Hematopoietic multipotent progenitor cell treated with erythropoietin and hydrocortisone succinate and interleukin-3 and kit ligand, for 15 days (in vitro differentiated cells): ENCODE measurements at regions not wholly inside any gene's neighbourhood (a gene's known extent, or its start where the extent isn't known, plus 50 kb on each side); places are given as distances from the start of the nearest gene placed in this dataset.

Source experiments
- DNase-seq: peaks from one replicate; pipeline ENCODE4 v3.0.0-alpha.2; 2015; ENCODE audit warnings: low spot score

DNA sequence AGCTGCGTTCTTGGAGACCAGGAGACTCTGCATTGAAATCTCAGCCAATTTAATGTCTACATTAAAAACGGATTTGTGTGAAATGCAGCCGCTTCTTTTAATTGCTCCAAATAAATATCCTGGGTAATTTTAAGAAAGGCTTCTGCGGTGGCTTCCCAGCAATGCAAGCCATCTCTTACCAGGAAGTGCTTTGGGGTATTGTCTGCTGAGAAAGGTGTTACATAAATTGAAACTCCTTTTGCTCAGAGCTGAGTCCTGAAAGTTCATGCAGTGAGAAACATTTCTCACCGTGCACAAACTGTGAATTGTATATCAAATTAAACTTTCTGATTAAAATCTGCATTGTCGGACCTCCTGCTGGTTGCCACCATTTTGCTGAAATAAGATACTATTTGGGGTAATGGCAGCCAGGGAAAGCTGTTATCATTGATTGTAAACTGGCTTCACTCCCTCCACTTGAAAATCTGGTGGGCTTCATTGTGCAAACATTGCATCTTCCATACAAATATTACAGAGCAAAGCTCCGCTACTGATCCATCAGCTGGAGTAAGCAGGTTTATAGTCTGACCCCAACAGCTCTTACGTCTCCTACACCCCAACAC is 59.5 kb downstream of the ZIC5 start:
- no peak for DNase-seq

DNA sequence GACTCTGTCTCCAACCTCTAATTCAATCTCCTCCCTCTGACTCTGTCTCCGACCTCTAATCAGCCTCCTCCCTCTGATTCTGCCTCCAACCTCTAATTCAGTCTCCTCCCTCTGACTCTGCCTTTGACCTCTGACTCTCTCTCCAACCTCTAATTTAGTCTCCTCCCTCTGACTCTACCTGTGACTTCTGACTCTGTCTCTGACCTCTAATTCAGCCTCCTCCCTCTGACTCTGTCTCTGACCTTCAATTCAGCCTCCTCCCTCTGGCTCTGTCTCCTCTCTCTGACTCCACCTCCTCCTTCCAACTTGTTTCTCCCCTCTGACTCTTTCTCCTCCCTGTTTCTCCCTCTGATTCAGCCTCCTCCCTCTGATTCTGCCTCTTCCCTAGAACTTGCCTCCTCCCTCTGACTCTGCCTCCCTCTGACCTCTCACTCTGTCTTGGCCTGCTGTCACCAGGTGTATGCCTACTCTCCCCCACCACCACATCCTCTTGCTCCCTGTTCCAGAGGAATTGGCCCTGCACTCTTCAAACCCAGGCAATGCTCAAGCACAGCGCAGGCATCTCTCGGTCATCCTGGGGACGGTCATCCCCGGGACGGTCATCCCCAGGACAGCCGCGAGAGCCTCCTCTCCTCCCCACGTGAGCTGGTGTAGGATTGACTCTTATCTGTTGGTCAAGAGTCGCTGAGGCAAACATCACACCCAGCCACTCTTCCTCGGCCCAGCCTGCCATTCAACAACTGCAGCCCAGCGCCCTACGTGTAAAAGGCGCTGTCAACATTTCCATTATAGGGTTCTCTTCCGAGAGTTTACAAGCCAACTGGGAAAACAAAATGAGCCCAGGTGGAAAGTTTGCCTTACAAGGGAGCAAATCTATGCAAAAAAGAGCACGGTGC is 60.2 kb downstream of the ZIC5 start:
- DNase-seq, result no peak

DNA sequence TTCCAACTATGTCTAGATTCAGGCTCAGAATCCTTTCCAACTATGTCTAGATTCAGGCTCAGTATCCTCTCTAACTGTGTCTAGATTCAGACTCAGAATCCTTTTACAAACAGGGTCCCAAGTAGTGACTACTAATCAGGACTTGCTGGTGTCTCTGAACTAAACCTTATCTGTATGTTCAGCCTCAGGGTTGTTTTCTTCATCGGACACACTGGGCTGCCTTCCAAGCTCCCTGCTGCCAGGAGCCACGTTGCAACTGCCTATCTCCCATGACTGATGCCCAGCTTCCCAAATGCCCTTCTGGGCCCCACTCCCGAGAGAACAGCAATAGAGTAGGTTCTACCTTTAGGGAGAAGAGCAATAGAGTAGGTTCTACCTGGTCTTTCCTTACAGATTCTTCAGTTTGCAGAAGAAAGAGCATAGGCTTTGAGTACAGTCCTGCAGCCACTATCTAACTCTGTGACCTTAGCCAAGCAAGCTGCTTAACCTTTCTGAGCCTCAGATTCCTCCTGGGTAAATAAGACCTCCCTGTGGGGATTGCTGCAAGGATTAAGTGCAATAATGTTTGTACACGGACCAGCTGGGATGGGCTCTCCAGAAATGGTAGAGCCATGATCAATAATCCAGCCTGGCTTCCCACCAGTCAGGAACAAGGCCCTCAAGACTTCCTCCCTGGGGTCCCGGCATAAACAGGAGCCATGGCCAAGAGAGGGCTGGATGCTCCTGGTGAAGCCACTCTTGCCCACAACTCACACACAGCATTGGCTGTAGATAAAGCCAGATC is 61.5 kb downstream of the ZIC5 start:
- no peak for DNase-seq

DNA sequence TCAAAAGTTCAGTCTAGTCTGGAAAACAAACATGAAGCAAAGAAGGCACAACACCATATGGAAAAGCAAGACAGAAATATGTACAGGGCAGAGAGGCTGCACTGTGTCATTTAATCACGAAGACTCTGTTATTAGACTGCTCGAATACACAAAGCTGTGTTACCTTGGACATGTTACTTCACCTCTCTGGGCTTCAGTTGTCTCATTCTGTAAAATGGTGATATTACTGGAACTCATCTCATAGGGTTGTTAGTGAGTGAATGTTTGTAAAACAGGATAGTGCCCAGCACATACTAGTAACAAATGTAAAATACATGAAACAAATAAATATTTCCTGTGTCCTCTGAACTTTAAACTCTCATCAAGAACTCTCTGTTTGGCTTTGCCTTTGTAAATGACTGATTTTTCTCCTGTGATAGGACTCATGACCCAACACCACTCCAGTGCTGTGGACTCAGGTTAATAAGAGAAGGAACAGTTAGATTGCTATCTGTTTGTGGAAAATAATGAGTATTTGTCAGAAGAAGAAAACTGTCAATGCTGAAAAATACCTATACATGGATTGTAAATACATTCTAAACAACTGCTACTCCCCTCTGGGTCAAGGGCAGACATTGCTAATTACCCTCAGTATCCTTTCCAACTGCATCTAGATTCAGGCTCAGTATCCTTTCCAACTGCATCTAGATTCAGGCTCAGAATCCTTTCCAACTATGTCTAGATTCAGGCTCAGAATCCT is 62.3 kb downstream of the ZIC5 start:
- DNase-seq, result no peak

DNA sequence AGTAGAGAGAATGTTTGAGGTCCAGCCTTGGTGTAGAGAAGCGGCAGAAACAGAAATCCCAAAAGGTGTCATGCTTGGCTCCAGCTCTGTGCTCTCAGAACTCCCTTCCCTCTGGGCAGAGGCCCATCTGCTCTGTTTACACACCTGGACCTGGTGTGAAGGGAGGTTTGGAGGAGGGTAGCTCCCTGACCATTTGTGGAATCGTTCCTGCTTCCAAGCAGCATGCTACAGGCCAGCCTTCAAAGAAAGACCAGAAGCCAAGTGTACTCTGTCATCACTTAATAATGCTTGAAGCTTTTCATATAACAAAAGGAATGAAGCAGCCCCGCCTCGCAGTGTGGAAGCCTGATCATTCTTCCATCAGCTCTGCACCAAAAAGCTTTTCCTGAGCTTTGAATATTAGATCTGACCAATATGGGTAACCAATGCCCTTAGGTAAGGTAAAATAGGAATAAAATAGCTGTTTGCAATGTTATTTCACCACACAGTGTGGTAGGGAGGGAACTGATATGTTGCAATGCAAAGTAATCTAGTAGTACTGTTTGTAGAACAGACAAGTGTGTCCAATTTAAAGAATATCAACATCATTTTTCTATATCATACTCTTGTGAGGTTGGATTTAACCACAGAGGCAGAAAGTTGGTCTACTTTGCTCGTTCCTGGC is 63.3 kb downstream of the ZIC5 start:
- no peak for DNase-seq

DNA sequence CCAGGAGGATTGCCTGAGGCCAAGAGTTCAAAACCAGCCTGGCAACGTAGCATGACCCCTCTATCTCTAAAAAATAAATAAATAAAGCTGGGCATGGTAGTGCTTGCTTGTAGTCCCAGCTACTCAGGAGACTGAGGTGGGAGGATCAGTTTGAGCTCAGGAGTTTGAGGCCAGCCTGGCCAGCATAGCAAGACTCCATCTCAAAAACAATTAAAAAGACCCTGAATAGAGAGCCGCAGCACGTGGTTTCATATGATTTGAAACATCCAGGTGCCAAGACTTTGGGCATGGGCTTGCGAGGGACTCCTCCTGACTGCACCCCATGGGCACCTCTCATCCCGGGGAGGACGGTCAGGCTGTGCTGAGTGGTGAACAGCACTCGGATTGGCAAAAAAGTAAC is 63.9 kb downstream of the ZIC5 start:
- DNase-seq, result no peak

DNA sequence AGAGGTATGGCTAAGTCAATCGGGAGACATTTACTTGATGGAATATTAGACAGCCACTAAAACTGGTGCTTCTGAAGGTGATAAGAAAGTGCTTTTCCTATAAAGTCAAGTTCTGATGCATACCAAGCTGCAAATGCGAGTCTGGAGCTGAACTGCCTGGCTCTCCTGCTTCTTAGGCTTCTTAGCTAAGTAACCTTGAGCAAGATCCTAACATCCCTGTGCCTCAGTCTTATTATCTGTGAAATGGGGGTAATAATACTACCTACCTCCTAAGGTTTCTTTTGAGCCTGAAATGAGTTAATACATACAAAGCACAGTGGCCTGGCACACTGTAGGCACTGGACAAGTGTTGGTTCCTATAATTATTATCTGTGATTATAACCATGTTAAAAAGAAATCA is 64.5 kb downstream of the ZIC5 start:
- DNase-seq, result no peak

DNA sequence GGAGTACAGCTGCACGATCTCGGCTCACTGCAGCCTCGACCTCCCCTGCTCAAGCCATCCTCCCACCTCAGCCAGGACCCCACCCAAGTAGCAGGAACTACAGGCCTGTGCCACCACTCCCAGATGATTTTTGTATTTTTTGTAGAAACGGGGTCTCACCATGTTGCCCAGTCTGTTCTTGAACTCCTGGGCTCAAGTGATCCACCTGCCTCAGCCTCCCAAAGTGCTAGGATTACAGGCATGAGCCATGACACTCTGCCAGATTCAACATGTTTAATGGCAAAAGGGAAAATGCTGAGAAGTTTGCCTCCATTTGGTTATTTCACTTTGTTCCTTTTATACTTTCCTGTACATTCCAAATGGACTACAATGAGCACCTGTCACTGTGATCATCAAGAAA is 65.8 kb downstream of the ZIC5 start:
- no peak for DNase-seq

DNA sequence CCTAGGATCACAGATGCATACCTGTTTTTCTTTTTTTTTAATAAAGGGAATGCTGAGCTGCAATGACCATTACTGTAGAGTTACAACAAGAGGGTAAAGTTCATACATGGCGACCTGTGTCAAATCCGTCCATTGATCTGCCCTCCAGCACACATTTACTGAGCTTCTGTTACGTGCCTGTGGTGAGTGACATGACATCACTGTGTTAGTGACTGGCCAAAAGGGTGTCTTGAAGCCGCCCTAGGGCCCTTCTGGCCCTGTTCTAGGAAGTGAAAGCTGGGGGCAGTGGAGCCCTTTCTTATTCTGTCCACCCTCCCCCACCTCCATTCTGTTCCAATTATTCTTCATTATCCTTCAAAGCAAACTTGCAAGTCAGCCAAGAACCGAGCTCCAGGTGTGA is 66.3 kb downstream of the ZIC5 start:
- DNase-seq, result no peak

DNA sequence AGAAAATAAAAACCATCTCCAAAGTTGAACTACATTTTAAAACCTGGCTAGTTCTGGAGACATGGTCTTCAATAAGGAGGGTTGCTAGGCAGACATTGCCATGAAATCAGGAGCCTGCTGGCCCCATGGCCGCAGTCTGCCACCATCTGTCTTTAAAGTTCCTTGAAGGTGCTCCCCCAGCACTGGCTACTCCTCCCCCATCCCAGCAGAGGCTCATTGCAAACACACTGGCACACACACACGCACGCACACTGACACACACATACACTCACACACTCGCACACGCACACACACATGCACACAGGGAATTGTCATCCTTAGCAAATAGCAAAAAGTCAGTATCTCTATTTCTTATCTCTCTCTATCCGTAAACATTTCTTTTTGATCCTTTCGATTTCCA is 68.4 kb downstream of the ZIC5 start:
- no peak for DNase-seq

DNA sequence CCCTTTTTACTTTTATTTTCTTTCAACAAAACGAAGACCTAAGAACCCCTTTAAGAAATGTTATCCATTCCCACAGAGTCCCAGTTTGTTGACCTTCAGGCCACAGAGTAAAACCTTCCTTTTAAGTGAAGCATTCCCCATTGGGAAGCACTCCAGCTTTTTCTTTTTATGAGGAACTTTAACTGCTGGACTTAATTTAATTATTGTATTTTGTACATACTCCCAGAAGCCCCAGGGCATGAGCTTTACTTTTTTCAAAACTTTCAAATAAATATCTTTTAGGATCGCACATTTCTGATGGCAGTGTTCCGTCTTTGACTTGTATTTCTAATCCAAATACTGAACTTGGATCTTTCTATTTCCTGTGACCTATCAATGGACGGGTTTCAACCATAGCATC is 68.9 kb downstream of the ZIC5 start:
- no peak for DNase-seq

DNA sequence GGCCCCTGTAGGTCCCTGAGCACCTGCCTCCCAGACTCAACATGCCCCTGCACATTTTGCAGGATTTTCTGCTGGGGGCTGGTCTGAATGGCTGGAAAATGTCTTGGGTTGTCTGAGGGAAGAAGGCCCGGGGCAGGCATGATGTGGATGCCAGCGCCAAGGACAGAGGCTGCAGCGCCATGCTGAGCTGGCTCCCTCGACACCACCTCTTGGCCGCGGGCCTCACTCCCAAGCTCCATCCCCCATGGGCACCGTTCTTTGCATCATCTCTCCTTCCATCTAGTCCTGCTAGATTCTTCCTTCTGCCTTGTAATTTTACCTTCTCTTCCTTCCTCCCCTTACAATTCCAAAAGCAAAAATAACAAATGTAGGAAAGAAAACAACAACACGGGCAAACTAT is 70.6 kb downstream of the ZIC5 start:
- DNase-seq, result no peak

DNA sequence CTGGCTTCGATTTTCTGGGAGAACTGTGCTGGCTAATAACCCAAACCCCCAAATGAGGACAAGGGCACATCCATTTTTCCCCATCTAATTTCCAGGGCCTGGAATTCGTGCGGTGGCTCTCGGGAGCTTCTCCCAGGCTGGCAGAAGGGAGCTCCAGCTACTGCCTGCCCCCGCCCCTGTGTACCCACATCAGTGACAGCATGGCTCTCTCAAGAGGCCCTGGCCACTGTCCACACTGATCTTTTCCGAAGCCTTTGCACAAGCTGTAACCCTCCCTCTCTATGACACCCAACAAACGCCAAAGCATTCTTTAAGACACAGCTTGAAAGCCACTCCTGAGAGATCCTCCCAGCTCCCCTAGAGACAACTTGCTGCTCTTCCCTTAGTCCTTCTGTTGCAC is 73.1 kb downstream of the ZIC5 start:
- no peak for DNase-seq

DNA sequence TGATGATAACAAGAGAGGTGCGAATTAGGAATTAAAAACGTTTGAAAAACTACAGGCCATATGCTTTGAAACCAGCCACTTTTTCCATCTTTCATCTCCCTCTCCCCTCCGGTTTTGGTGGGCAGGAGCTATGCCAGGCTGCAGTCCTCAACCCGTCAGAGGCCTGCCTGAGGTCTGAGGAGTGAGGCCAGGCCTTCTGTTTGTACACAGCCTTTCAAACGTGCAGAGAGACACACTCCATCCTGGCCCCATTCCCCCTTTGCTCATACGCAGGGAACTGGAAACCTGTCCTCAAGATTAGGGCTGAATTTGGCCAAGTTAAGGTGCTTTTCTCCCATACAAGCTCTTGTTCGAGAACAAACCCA is 74.5 kb downstream of the ZIC5 start:
- no peak for DNase-seq

DNA sequence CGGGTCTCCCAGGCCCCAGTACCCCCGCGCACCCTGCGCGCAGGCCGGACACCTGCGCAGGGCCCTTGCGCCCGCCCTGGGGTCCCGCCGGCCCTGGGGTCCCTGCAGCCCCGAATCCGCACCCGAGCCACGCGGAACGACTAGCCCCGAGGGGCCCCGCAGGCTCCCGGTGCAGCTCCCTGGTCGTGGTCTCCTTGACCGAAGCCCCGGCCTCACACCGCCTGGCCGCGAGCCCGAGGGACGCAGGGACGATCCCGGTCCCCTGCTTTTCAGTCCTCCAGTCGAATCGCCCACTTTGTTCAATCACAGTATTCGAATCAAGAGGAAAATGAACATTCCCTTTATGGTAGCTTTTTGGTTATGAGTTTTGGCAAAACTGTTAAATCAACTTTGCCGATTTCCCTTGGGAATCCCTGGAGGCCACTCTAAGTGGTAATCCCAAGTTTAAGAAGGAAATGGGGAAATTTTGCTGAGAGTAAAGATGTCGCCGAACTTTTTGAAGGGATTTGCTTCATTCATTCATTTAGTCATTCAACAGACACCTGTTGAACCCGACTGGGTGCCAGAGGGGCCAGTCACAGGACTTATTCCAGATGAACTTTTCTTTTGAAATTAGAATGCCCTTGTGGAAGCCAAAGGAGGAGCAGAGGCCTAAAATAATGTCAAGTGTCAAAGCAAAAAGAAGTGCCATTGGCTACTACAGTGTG is 75.0 kb downstream of the ZIC5 start:
- DNase-seq, result no peak

DNA sequence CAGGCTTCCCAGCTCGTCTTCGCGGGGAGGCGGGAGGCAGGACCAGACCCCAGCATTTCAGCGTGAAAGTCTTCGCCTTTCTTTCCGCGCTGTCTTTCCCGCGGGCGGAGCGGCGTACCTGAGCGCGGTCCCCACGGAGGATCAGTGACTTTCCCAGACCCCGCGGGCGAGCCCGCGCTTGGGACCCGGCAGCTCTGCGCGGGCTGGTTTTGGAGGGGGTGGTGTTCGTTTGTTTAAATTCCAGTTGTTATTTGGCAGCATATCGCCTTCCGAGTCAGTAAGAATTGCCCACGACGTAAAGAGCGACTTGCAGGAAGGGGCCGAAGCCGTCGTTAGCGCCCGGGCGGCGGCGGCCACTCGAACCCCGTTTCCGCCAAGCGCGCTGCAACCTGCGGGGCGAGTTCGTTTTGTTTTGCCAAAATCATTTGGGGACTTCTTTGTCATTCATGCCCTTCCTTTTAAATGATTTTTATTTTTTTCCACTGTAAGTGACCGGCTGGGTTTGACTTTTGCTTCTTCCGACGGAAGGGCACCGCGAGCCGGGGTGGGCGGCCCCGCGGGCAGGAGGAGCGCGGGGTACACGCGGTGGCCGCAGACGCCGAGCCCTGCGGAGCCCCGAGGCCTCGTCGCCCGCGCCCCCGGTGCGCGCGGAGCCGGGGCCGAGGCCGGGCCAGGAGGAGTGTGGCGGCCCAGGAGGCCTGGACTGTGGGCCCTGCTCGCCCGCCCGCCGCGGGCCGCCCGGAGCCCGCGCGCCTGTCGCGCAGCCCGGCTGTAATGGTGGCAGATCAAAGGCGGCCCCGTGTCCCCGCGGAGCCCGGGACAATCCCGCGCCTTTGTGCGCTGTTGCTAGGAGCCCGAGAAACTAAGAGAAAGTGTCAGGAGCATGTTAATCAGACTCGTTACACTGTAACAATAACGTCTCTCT is 75.9 kb downstream of the ZIC5 start:
- DNase-seq, result no peak

DNA sequence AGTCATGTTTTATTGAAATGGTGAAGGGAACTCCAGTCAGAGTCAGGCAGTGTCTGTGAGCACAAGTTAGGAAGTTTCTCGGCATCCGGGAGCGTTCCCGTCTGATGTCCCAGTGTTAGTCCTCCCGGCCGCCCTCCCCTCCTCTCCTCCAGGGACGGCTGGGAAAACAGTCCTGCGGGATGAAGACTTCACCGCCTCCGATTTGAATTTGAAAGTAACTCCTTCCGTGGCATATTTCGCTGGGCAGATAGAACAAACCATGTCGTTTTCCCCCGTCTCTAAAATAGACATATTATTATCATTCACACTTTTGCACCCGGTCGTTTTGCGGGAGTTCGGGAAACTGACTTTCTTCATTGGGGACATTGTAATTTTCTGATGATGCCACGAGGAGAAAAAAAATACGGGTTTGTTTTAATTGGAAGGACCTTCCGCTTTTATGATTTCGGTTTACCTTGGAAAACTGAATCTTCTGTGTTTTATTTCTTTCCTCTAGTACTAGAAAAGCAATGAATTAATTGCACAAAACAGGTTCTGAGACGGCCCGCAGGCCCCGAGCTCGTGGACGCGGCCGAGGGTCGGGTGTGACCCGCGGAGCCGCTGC is 76.6 kb downstream of the ZIC5 start:
- no peak for DNase-seq

DNA sequence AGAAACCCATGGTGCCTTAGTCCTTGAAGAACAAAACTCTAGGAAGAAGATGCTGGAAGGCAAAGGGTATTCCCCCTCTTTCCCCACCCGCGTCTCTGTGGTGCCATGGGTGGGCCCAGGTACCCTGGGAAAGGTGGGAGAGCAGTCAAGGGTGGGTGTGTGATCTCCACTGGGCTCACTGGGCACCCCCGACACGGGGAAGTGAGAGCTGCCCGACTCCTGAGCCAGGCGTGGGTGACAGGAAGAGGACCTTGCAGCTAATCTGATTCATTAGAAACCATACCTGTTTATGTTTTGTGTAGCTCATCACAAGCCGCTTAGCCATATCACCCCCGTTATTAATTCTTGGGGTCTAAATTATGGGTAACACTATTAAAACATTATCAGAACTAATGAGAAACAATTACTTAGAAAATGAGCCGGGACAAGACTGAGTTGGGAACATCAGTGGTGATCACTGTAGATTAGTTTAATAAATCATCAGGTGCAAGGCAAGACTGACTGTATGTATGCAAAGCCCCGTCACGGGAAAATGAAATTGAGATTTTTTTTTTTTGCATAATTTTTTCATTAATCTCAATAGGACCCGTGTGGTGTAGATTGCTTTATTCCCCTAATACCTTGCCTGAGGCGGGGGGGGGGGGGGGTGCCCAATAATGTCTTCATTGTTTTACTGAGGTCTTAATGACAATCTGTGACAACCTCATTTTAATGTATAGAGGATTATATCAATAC is 77.3 kb downstream of the ZIC5 start:
- DNase-seq, result no peak

DNA sequence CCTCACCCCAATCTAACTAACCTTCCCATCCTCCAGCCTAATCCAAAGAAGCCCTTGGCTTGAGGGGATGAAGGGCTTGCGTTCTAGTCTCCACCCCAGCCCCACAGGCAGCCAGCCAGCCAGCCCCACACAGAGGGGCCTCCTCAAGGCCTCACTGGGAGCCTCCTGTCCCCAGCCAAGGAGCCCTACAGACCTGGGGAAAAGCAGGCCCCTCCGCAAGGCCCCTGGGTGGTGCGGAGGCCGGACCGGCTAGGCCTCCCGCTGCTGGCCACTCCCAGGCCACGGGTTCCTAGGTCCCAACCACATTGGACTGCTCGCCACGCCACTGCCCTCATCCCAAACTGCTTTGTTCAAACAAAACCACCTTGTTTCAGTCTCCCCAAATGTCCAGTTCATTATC is 78.0 kb downstream of the ZIC5 start:
- no peak for DNase-seq
